ENCODE measurements at regions not wholly inside any gene's neighbourhood (a gene's known extent, or its start where the extent isn't known, plus 50 kb on each side); places are given as distances from the start of the nearest gene placed in this dataset.

GRCh38 chr22:26904483-26904882, 247.1 kb downstream of the MIAT start:
- no peak overlapping the region for H4K8ac ChIP-seq (ENCODE audit: extremely low read depth, insufficient read depth, low read length)
- no peak overlapping the region for H3K4ac ChIP-seq (replicated peaks; ENCODE audit: insufficient read length, low read depth, low read length)
- H2BK5ac ChIP-seq (ENCODE audit: low read depth, low read length) = no peak overlapping the region; the same call in 1 of the 2 replicates
- H3K56ac ChIP-seq (replicated peaks; ENCODE audit: insufficient read length, low read depth, low read length) = no peak overlapping the region
- peak overlapping the region in 1 of 2 experiments; percentile 99; a peak in 2 of 4 replicates for H3K4me2 ChIP-seq (ENCODE audit: insufficient read depth in 1 of 2, low read depth in 2 of 2, low read length in 2 of 2)
- DNase-seq (ENCODE audit: low read depth in 1 of 2, low spot score in 2 of 2) (no peak), FAIRE-seq (no peak)
- H3K79me2 ChIP-seq (ENCODE audit: control insufficient read depth in 1 of 2, insufficient read depth in 2 of 2, low read length in 2 of 2) = no peaks in the 10 kb centered on the region
- no peaks in the 10 kb centered on the region for H3K9me3 ChIP-seq (ENCODE audit: insufficient read depth in 2 of 2, low read depth in 1 of 2, low read length in 1 of 2)
- no peak overlapping the region for H2AFZ ChIP-seq (ENCODE audit: low read length)
- peak overlapping the region; percentile 51; the same call in 1 of the 2 replicates for H2BK20ac ChIP-seq (ENCODE audit: low read length)
- ChIA-PET POLR2A (ENCODE audit: partially characterized antibody) (interaction anchor here (0.7 to 2.7 kb wide), 5 partner anchors 12 to 315 kb away, joined by 3 to 8 read pairs (median 3); no protein-coding TSS in a partner anchor), CTCF (ENCODE audit: partially characterized antibody) (interaction anchor here (0.7 to 1.5 kb wide), 4 partner anchors 9 to 143 kb away, joined by 3 to 4 read pairs (median 4); no protein-coding TSS in a partner anchor)
- H2BK120ac ChIP-seq (replicated peaks; ENCODE audit: low read depth, low read length) = no peak overlapping the region
- H3K36me3 ChIP-seq (ENCODE audit: control insufficient read depth in 2 of 4, insufficient read depth in 4 of 4, low read length in 3 of 4) = no peaks in the 10 kb centered on the region
- H3K27me3 ChIP-seq (replicated peaks in 1 of 4; ENCODE audit: control insufficient read depth in 3 of 4, extremely low read depth in 1 of 4, insufficient read depth in 3 of 4, low read length in 3 of 4) = peaks cover 0 to 9% (median 7%) of the 10 kb centered on the region in 4 experiments; a peak in 5 of 7 replicates
- no peak overlapping the region for H4K5ac ChIP-seq (ENCODE audit: insufficient read length, low read depth, low read length)
- peak overlapping the region; percentile 63; the same call in 1 of the 2 replicates for H3K18ac ChIP-seq (ENCODE audit: extremely low read depth, low read length)
- H3K4me1 ChIP-seq (replicated peaks in 1 of 4; ENCODE audit: control insufficient read depth in 3 of 4, insufficient read depth in 4 of 4, low read length in 3 of 4) = peaks cover 13 to 23% (median 18%) of the 10 kb centered on the region in 4 experiments
- H2AK5ac ChIP-seq (ENCODE audit: low read depth, low read length) = no peak overlapping the region; the same call in 1 of the 2 replicates
- H4K91ac ChIP-seq (replicated peaks; ENCODE audit: insufficient read length, low read length) = peak overlapping the region; percentile 87
- H3K23me2 ChIP-seq (ENCODE audit: low read depth, low read length) = peaks cover 11% of the 10 kb centered on the region; the same call in 1 of the 2 replicates
- H3K9ac ChIP-seq (replicated peaks in 1 of 4; ENCODE audit: extremely low read depth in 1 of 4, low read depth in 3 of 4, low read length in 3 of 4) = no peak overlapping the region
- WGBS, 2 experiments (ENCODE audit: extremely low coverage in 1 of 2, insufficient coverage in 1 of 2, insufficient read length in 1 of 2, insufficient replicate concordance in 2 of 2, low coverage in 1 of 2, low lambda C conversion rate in 2 of 2, missing lambda C conversion rate in 1 of 2) = 23% methylated on average over 3 of the region's 3 CpGs; no CpG with 5 or more reads in 1 of the 2 experiments
- peak overlapping the region; percentile 94; the same call in 1 of the 2 replicates for H2BK12ac ChIP-seq (ENCODE audit: low read depth, low read length)
- no peak overlapping the region for H3K14ac ChIP-seq (ENCODE audit: insufficient read length)
- no peaks in the 10 kb centered on the region for H4K20me1 ChIP-seq (replicated peaks in 1 of 2; ENCODE audit: control insufficient read depth in 1 of 2, insufficient read depth in 2 of 2, low read length in 2 of 2)
- no peaks in the 10 kb centered on the region for H3K79me1 ChIP-seq (ENCODE audit: low read depth, low read length)
- H2BK15ac ChIP-seq (ENCODE audit: low read length) = no peak overlapping the region
- no peak overlapping the region for H3K23ac ChIP-seq (ENCODE audit: insufficient read length)
- no peak overlapping the region for H3K27ac ChIP-seq (ENCODE audit: low read depth, low read length)
- H3K4me3 ChIP-seq (ENCODE audit: extremely low read depth in 1 of 4, insufficient read depth in 2 of 4, low read depth in 3 of 4, low read length in 4 of 4) = peak overlapping the region in 1 of 4 experiments; percentile 5; a peak in 1 of 8 replicates
- TF ChIP-seq EZH2 (IDR thresholded peaks at IDR 0.05; ENCODE audit: low read depth, low read length, severe bottlenecking) (no peak), CTBP2 (IDR thresholded peaks at IDR 0.05; ENCODE audit: borderline replicate concordance, insufficient read depth, insufficient read length, low read length) (no peak), KDM1A (IDR thresholded peaks at IDR 0.05; ENCODE audit: borderline replicate concordance, low read length) (peak; percentile 99), SIRT6 (IDR thresholded peaks at IDR 0.05; ENCODE audit: low read length) (no peak), JUN (IDR thresholded peaks at IDR 0.05; ENCODE audit: low read depth, low read length) (no peak), JUND (IDR thresholded peaks at IDR 0.05; ENCODE audit: low read length) (no peak), TEAD4 (IDR thresholded peaks at IDR 0.05; ENCODE audit: low read depth, low read length) (peak; percentile 98), YY1 (IDR thresholded peaks at IDR 0.05; ENCODE audit: low read depth, low read length) (0 out of 2 replicates have a peak, but pooled peaks have one; percentile 7), POLR2A (IDR thresholded peaks at IDR 0.05; ENCODE audit: control extremely low read depth in 1 of 2, low read depth in 2 of 2, low read length in 2 of 2) (no peak), SP2 (IDR thresholded peaks at IDR 0.05; ENCODE audit: low read length) (no peak), ATF2 (IDR thresholded peaks at IDR 0.05; ENCODE audit: low read length) (no peak)

Measured in H1 (cell line).